ENCODE measurements at regions not wholly inside any gene's neighbourhood (a gene's known extent, or its start where the extent isn't known, plus 50 kb on each side); places are given as distances from the start of the nearest gene placed in this dataset.
A peak's percentile ranks its signal among the peaks of the same experiment; 100 is the strongest.

GRCh38 chr4:53784112-53784511 is 192.8 kb upstream of the LNX1 start:
- TF ChIP-seq CTCF (IDR thresholded peaks at IDR 0.05; ENCODE audit: low read depth, low read length), result no peak
- no peak overlapping the region for H3K4me3 ChIP-seq (ENCODE audit: low read depth, low read length)
- in situ Hi-C loops (cut with HindIII; ENCODE audit: low sequenced_read_pairs), result no loop called here
- DNase-seq (ENCODE audit: low read depth, low spot score), result no peak

GRCh38 chr4:53783208-53783859 is 192.0 kb upstream of the LNX1 start:
- TF ChIP-seq CTCF (IDR thresholded peaks at IDR 0.05; ENCODE audit: low read depth, low read length), result no peak
- no peak for DNase-seq (ENCODE audit: low read depth, low spot score)
- in situ Hi-C loops (cut with HindIII; ENCODE audit: low sequenced_read_pairs), result no loop called here
- H3K4me3 ChIP-seq (ENCODE audit: low read depth, low read length), result no peak overlapping the region

- DNase-seq (ENCODE audit: low read depth, low spot score), result no peak
- in situ Hi-C loops (cut with HindIII; ENCODE audit: low sequenced_read_pairs), result no loop called here
- no peak for TF ChIP-seq CTCF (IDR thresholded peaks at IDR 0.05; ENCODE audit: low read depth, low read length)
- H3K4me3 ChIP-seq (ENCODE audit: low read depth, low read length), result no peak overlapping the region
Observed at GRCh38 chr4:53782458-53782845, 191.2 kb upstream of the LNX1 start.

- in situ Hi-C loops (cut with HindIII; ENCODE audit: low sequenced_read_pairs), result no loop called here
- no peak for TF ChIP-seq CTCF (IDR thresholded peaks at IDR 0.05; ENCODE audit: low read depth, low read length)
- no peak overlapping the region for H3K4me3 ChIP-seq (ENCODE audit: low read depth, low read length)
- DNase-seq (ENCODE audit: low read depth, low spot score), result peak; percentile 53
Observed at GRCh38 chr4:53781629-53782457, 190.6 kb upstream of the LNX1 start.

GRCh38 chr4:53780736-53781400 is 189.6 kb upstream of the LNX1 start:
- TF ChIP-seq CTCF (IDR thresholded peaks at IDR 0.05; ENCODE audit: low read depth, low read length), result no peak
- in situ Hi-C loops (cut with HindIII; ENCODE audit: low sequenced_read_pairs), result no loop called here
- no peak overlapping the region for H3K4me3 ChIP-seq (ENCODE audit: low read depth, low read length)
- no peak for DNase-seq (ENCODE audit: low read depth, low spot score)

GRCh38 chr4:53779025-53779424 is 187.7 kb upstream of the LNX1 start:
- TF ChIP-seq CTCF (IDR thresholded peaks at IDR 0.05; ENCODE audit: low read depth, low read length), result no peak
- in situ Hi-C loops (cut with HindIII; ENCODE audit: low sequenced_read_pairs), result no loop called here
- H3K4me3 ChIP-seq (ENCODE audit: low read depth, low read length), result no peak overlapping the region
- DNase-seq (ENCODE audit: low read depth, low spot score), result no peak

All from astrocyte of the spinal cord (primary cell).